ENCODE measurements at regions not wholly inside any gene's neighbourhood (a gene's known extent, or its start where the extent isn't known, plus 50 kb on each side); places are given as distances from the start of the nearest gene placed in this dataset.

DNA sequence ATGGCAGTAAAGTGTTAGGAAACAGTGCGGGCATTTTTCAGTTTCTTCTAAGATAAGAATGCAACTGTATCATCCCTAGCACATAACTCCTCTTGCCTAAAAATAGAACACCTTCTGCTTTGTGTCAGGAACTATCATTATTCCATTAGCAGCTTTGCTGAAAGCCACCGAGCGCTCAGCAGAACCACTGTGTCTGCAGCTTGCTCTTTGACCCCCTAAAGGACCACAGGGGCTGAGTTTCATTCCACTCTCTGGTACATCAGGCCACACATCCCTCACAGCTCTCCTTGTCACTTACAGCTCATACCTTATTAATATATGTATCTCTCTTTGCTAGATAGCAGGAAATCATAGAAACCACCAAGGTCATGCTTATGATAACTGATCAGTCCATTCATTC, 360.2 kb downstream of the KCNA4 start:
- Histone ChIP-seq H3K18ac (ENCODE audit: low read length) (no peak overlapping the region), H3K4me3 (ENCODE audit: low read depth, low read length) (no peak overlapping the region), H3K14ac (ENCODE audit: low read length) (no peak overlapping the region), H4K8ac (ENCODE audit: low read depth, low read length) (no peak overlapping the region), H2AFZ (ENCODE audit: insufficient read depth, low read length, poor library complexity) (no peak overlapping the region), H3K79me2 (ENCODE audit: control insufficient read depth, insufficient read depth, low read length, poor library complexity) (no peaks in the 10 kb centered on the region), H2BK12ac (ENCODE audit: low read length) (no peak overlapping the region), H4K91ac (ENCODE audit: low read depth, low read length) (no peak overlapping the region), H3K36me3 (ENCODE audit: control insufficient read depth in 1 of 2, insufficient read depth in 2 of 2, low read length in 2 of 2) (no peaks in the 10 kb centered on the region), H3K9me3 (ENCODE audit: insufficient read depth, low read depth, low read length) (no peaks in the 10 kb centered on the region), H2BK120ac (ENCODE audit: insufficient read depth, low read length, poor library complexity) (no peak overlapping the region), H3K23ac (ENCODE audit: low read length) (no peak overlapping the region), H3K9ac (ENCODE audit: low read length) (no peak overlapping the region), H3K27ac (ENCODE audit: low read depth, low read length) (no peak overlapping the region), H4K12ac (ENCODE audit: low read depth, low read length) (no peak overlapping the region), H3K4me1 (ENCODE audit: control insufficient read depth in 1 of 2, insufficient read depth in 2 of 2, low read length in 2 of 2) (no peaks in the 10 kb centered on the region), H3K4me2 (ENCODE audit: low read length) (no peak overlapping the region), H3K4ac (ENCODE audit: low read depth, low read length) (no peak overlapping the region), H2AK5ac (ENCODE audit: low read length) (no peak overlapping the region), H2BK5ac (ENCODE audit: low read depth, low read length, poor library complexity) (no peak overlapping the region), H3K79me1 (ENCODE audit: low read length) (no peaks in the 10 kb centered on the region), H3K27me3 (ENCODE audit: insufficient read depth, low read length) (no peaks in the 10 kb centered on the region)
- no CpG with 5 or more reads among the region's 3 CpGs for WGBS (ENCODE audit: extremely low coverage, insufficient coverage, insufficient read length)
- no peak for DNase-seq

DNA sequence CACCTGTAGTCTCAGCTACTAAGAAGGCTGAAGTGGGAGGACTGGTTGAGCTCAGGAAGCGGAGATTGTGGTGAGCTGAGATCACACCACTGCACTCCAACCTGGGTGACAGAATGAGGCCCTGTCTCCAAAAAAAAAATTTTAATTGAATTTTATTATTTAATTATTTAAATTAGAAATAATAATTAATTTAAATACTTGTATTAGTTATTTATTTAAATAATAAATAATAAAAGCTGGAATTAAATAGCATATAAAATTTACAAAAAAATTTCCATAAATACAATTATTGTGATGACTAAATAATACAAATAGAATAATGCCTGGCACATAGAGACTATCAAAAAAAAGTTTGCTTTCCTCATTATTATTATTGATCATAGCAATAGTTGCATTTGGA, 371.5 kb downstream of the KCNA4 start:
- H4K91ac ChIP-seq (ENCODE audit: low read depth, low read length): no peak overlapping the region
- H3K4me3 ChIP-seq (ENCODE audit: low read depth, low read length): no peak overlapping the region
- no peak overlapping the region for H2BK5ac ChIP-seq (ENCODE audit: low read depth, low read length, poor library complexity)
- H3K27me3 ChIP-seq (ENCODE audit: insufficient read depth, low read length): no peaks in the 10 kb centered on the region
- H3K79me1 ChIP-seq (ENCODE audit: low read length): no peaks in the 10 kb centered on the region
- H3K4me1 ChIP-seq (ENCODE audit: control insufficient read depth in 1 of 2, insufficient read depth in 2 of 2, low read length in 2 of 2): no peaks in the 10 kb centered on the region
- no peak overlapping the region for H3K4ac ChIP-seq (ENCODE audit: low read depth, low read length)
- H4K12ac ChIP-seq (ENCODE audit: low read depth, low read length): no peak overlapping the region
- H3K36me3 ChIP-seq (ENCODE audit: control insufficient read depth in 1 of 2, insufficient read depth in 2 of 2, low read length in 2 of 2): no peaks in the 10 kb centered on the region
- no peak overlapping the region for H3K14ac ChIP-seq (ENCODE audit: low read length)
- no peak overlapping the region for H3K27ac ChIP-seq (ENCODE audit: low read depth, low read length)
- H2AK5ac ChIP-seq (ENCODE audit: low read length): no peak overlapping the region
- H2AFZ ChIP-seq (ENCODE audit: insufficient read depth, low read length, poor library complexity): no peak overlapping the region
- no peak overlapping the region for H3K23ac ChIP-seq (ENCODE audit: low read length)
- no peak overlapping the region for H3K4me2 ChIP-seq (ENCODE audit: low read length)
- no peak for DNase-seq
- no peak overlapping the region for H4K8ac ChIP-seq (ENCODE audit: low read depth, low read length)
- no peak overlapping the region for H3K9ac ChIP-seq (ENCODE audit: low read length)
- H2BK12ac ChIP-seq (ENCODE audit: low read length): no peak overlapping the region
- H3K9me3 ChIP-seq (ENCODE audit: insufficient read depth, low read depth, low read length): no peaks in the 10 kb centered on the region
- H3K79me2 ChIP-seq (ENCODE audit: control insufficient read depth, insufficient read depth, low read length, poor library complexity): no peaks in the 10 kb centered on the region
- H3K18ac ChIP-seq (ENCODE audit: low read length): no peak overlapping the region
- no CpG with 5 or more reads among the region's 1 CpG for WGBS (ENCODE audit: extremely low coverage, insufficient coverage, insufficient read length)
- no peak overlapping the region for H2BK120ac ChIP-seq (ENCODE audit: insufficient read depth, low read length, poor library complexity)

DNA sequence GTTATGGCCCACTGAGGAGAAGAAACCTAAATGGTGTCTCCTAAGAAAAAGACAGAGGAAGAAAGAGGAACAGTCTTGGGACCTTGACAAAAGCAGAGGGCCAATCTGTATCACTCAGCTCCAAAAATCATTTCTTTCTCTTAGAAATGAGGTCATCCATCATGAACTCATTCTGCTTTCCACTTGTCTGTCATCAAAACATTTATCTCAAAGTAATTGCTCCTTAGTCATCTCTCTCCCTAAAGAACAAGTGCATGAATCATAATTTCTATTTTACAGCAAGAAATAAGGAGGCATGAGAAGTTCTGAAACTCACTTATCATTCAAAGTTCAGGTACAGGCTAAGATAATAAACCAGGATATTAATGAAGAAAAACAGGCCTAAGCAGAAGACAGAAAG, 375.6 kb downstream of the KCNA4 start:
- no peak overlapping the region for H2AK5ac ChIP-seq (ENCODE audit: low read length)
- no peak overlapping the region for H3K4me2 ChIP-seq (ENCODE audit: low read length)
- H3K4ac ChIP-seq (ENCODE audit: low read depth, low read length): no peak overlapping the region
- no peak overlapping the region for H3K4me3 ChIP-seq (ENCODE audit: low read depth, low read length)
- H4K8ac ChIP-seq (ENCODE audit: low read depth, low read length): no peak overlapping the region
- no peak overlapping the region for H3K14ac ChIP-seq (ENCODE audit: low read length)
- no peak overlapping the region for H3K9ac ChIP-seq (ENCODE audit: low read length)
- no peaks in the 10 kb centered on the region for H3K9me3 ChIP-seq (ENCODE audit: insufficient read depth, low read depth, low read length)
- no peaks in the 10 kb centered on the region for H3K4me1 ChIP-seq (ENCODE audit: control insufficient read depth in 1 of 2, insufficient read depth in 2 of 2, low read length in 2 of 2)
- H4K12ac ChIP-seq (ENCODE audit: low read depth, low read length): no peak overlapping the region
- H3K23ac ChIP-seq (ENCODE audit: low read length): no peak overlapping the region
- no peaks in the 10 kb centered on the region for H3K27me3 ChIP-seq (ENCODE audit: insufficient read depth, low read length)
- H3K79me1 ChIP-seq (ENCODE audit: low read length): no peaks in the 10 kb centered on the region
- no peak overlapping the region for H4K91ac ChIP-seq (ENCODE audit: low read depth, low read length)
- H2BK120ac ChIP-seq (ENCODE audit: insufficient read depth, low read length, poor library complexity): no peak overlapping the region
- DNase-seq: no peak
- H3K18ac ChIP-seq (ENCODE audit: low read length): no peak overlapping the region
- no peak overlapping the region for H2BK5ac ChIP-seq (ENCODE audit: low read depth, low read length, poor library complexity)
- H2AFZ ChIP-seq (ENCODE audit: insufficient read depth, low read length, poor library complexity): no peak overlapping the region
- H3K27ac ChIP-seq (ENCODE audit: low read depth, low read length): no peak overlapping the region
- H3K79me2 ChIP-seq (ENCODE audit: control insufficient read depth, insufficient read depth, low read length, poor library complexity): no peaks in the 10 kb centered on the region
- no peak overlapping the region for H2BK12ac ChIP-seq (ENCODE audit: low read length)
- H3K36me3 ChIP-seq (ENCODE audit: control insufficient read depth in 1 of 2, insufficient read depth in 2 of 2, low read length in 2 of 2): no peaks in the 10 kb centered on the region

DNA sequence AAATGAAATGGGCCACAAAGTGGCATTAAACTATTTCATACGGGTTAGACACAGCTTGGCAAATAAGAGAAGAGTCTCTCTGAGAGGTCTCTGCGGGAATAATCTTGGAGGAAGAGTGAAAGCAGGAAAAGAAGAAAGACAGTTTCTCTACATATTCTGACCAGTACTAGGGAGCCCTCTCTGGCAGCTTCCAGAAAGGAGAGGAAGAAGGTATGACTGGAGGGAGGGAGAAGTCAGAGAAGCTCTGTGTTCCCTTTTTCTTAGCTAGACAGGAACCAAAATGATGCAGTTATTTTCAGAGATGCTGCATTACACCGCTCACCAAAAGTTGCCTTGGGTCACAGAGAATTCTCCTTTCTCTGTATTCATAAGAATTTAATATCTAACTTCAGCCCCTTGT, 382.1 kb downstream of the KCNA4 start:
- no peaks in the 10 kb centered on the region for H3K9me3 ChIP-seq (ENCODE audit: insufficient read depth, low read depth, low read length)
- peaks cover 0 to under 1% of the 10 kb centered on the region in 2 experiments for H3K4me1 ChIP-seq (ENCODE audit: control insufficient read depth in 1 of 2, insufficient read depth in 2 of 2, low read length in 2 of 2)
- H2BK12ac ChIP-seq (ENCODE audit: low read length): no peak overlapping the region
- H4K12ac ChIP-seq (ENCODE audit: low read depth, low read length): no peak overlapping the region
- no peak overlapping the region for H3K4me2 ChIP-seq (ENCODE audit: low read length)
- H3K27ac ChIP-seq (ENCODE audit: low read depth, low read length): no peak overlapping the region
- H3K36me3 ChIP-seq (ENCODE audit: control insufficient read depth in 1 of 2, insufficient read depth in 2 of 2, low read length in 2 of 2): no peaks in the 10 kb centered on the region
- no peak overlapping the region for H3K9ac ChIP-seq (ENCODE audit: low read length)
- no peak overlapping the region for H2AK5ac ChIP-seq (ENCODE audit: low read length)
- H2AFZ ChIP-seq (ENCODE audit: insufficient read depth, low read length, poor library complexity): no peak overlapping the region
- no peak overlapping the region for H3K4me3 ChIP-seq (ENCODE audit: low read depth, low read length)
- no peak for DNase-seq
- no peaks in the 10 kb centered on the region for H3K79me1 ChIP-seq (ENCODE audit: low read length)
- no peak overlapping the region for H4K8ac ChIP-seq (ENCODE audit: low read depth, low read length)
- no peak overlapping the region for H2BK120ac ChIP-seq (ENCODE audit: insufficient read depth, low read length, poor library complexity)
- H3K18ac ChIP-seq (ENCODE audit: low read length): no peak overlapping the region
- H2BK5ac ChIP-seq (ENCODE audit: low read depth, low read length, poor library complexity): no peak overlapping the region
- no peak overlapping the region for H3K14ac ChIP-seq (ENCODE audit: low read length)
- H4K91ac ChIP-seq (ENCODE audit: low read depth, low read length): no peak overlapping the region
- H3K27me3 ChIP-seq (ENCODE audit: insufficient read depth, low read length): no peaks in the 10 kb centered on the region
- H3K79me2 ChIP-seq (ENCODE audit: control insufficient read depth, insufficient read depth, low read length, poor library complexity): no peaks in the 10 kb centered on the region
- H3K4ac ChIP-seq (ENCODE audit: low read depth, low read length): no peak overlapping the region
- no CpG with 5 or more reads among the region's 3 CpGs for whole genome bisulfite sequencing (ENCODE audit: extremely low coverage, insufficient coverage, insufficient read length)
- H3K23ac ChIP-seq (ENCODE audit: low read length): no peak overlapping the region

DNA sequence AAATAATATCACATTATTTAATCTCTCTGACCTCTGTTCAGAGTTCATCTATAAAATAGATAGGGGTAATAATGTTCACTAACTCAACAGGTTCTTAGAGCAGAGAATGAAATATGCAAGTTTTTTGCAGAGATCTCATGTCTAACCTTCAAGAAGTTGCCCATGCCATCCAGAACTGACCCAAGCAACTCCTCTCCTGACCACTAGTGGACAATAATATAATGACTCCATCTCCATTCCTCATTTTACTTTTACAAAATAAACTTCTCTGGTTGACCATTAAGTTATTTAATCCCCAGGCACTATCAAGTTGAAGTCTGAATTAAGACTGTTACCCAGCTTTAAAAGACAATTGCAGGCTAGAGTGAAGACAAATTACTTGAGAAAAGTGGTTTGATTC, 382.6 kb downstream of the KCNA4 start:
- Histone ChIP-seq H4K12ac (ENCODE audit: low read depth, low read length) (no peak overlapping the region), H3K4me3 (ENCODE audit: low read depth, low read length) (no peak overlapping the region), H2BK120ac (ENCODE audit: insufficient read depth, low read length, poor library complexity) (no peak overlapping the region), H3K4ac (ENCODE audit: low read depth, low read length) (no peak overlapping the region), H3K9me3 (ENCODE audit: insufficient read depth, low read depth, low read length) (no peaks in the 10 kb centered on the region), H3K14ac (ENCODE audit: low read length) (no peak overlapping the region), H4K91ac (ENCODE audit: low read depth, low read length) (no peak overlapping the region), H3K79me1 (ENCODE audit: low read length) (no peaks in the 10 kb centered on the region), H2AFZ (ENCODE audit: insufficient read depth, low read length, poor library complexity) (no peak overlapping the region), H3K4me1 (ENCODE audit: control insufficient read depth in 1 of 2, insufficient read depth in 2 of 2, low read length in 2 of 2) (peaks cover 0 to 2% of the 10 kb centered on the region in 2 experiments), H3K27ac (ENCODE audit: low read depth, low read length) (no peak overlapping the region), H3K23ac (ENCODE audit: low read length) (no peak overlapping the region), H2BK12ac (ENCODE audit: low read length) (no peak overlapping the region), H3K36me3 (ENCODE audit: control insufficient read depth in 1 of 2, insufficient read depth in 2 of 2, low read length in 2 of 2) (no peaks in the 10 kb centered on the region), H4K8ac (ENCODE audit: low read depth, low read length) (no peak overlapping the region), H2AK5ac (ENCODE audit: low read length) (no peak overlapping the region), H2BK5ac (ENCODE audit: low read depth, low read length, poor library complexity) (no peak overlapping the region), H3K9ac (ENCODE audit: low read length) (no peak overlapping the region), H3K18ac (ENCODE audit: low read length) (no peak overlapping the region), H3K27me3 (ENCODE audit: insufficient read depth, low read length) (no peaks in the 10 kb centered on the region), H3K79me2 (ENCODE audit: control insufficient read depth, insufficient read depth, low read length, poor library complexity) (no peaks in the 10 kb centered on the region), H3K4me2 (ENCODE audit: low read length) (no peak overlapping the region)
- no peak for DNase-seq

Data from trophoblast cell (in vitro differentiated cells and primary cell).